Trophoblast cell (in vitro differentiated cells and primary cell): ENCODE measurements at regions not wholly inside any gene's neighbourhood (a gene's known extent, or its start where the extent isn't known, plus 50 kb on each side); places are given as distances from the start of the nearest gene placed in this dataset.

Experiments
- DNase-seq, 2 donors: peaks; one replicate each; pipeline ENCODE4 v3.0.0-alpha.2; 2016
- H2AFZ ChIP-seq: 2 replicates; pipeline ENCODE4 v1.6.1; 2013; ENCODE audit warnings: low read length, moderate library complexity, mild to moderate bottlenecking; ENCODE audit not compliant: insufficient read depth, poor library complexity
- H2AK5ac ChIP-seq: 2 replicates; pipeline ENCODE4 v1.6.1; 2013; ENCODE audit warnings: mild to moderate bottlenecking, low read length
- H2BK120ac ChIP-seq: 2 replicates; pipeline ENCODE4 v1.6.1; 2013; ENCODE audit warnings: low read length, mild to moderate bottlenecking, moderate library complexity; ENCODE audit not compliant: insufficient read depth, poor library complexity
- H2BK12ac ChIP-seq: 2 replicates; pipeline ENCODE4 v1.6.1; 2013; ENCODE audit warnings: mild to moderate bottlenecking, low read length, moderate library complexity
- H2BK5ac ChIP-seq: 2 replicates; pipeline ENCODE4 v1.6.1; 2013; ENCODE audit warnings: low read length, low read depth, moderate library complexity, mild to moderate bottlenecking; ENCODE audit not compliant: poor library complexity
- H3K14ac ChIP-seq: 2 replicates; pipeline ENCODE4 v1.6.1; 2013; ENCODE audit warnings: mild to moderate bottlenecking, low read length
- H3K18ac ChIP-seq: 2 replicates; pipeline ENCODE4 v1.6.1; 2013; ENCODE audit warnings: mild to moderate bottlenecking, low read length
- H3K23ac ChIP-seq: 2 replicates; pipeline ENCODE4 v1.6.1; 2013; ENCODE audit warnings: low read length
- H3K27ac ChIP-seq: 2 replicates; pipeline ENCODE4 v1.5.1; 2013; ENCODE audit warnings: low read depth, mild to moderate bottlenecking, inconsistent platforms, low read length, moderate library complexity
- H3K27me3 ChIP-seq: 2 replicates; pipeline ENCODE4 v1.6.1; 2013; ENCODE audit warnings: inconsistent platforms, mild to moderate bottlenecking, low read length, moderate library complexity; ENCODE audit not compliant: insufficient read depth
- H3K36me3 ChIP-seq, 2 experiments: 1 replicate in 1 of 2; 2 replicates in 1 of 2; pipeline ENCODE4 v1.6.1; 2013; ENCODE audit warnings: low read length in 2 of 2, mild to moderate bottlenecking in 2 of 2, moderate library complexity in 1 of 2; ENCODE audit not compliant: insufficient read depth in 2 of 2, control insufficient read depth in 1 of 2
- H3K4ac ChIP-seq: 2 replicates; pipeline ENCODE4 v1.6.1; 2013; ENCODE audit warnings: low read depth, mild to moderate bottlenecking, low read length, moderate library complexity
- H3K4me1 ChIP-seq, 2 experiments: 1 replicate in 1 of 2; 2 replicates in 1 of 2; pipeline ENCODE4 v1.6.1; 2013; ENCODE audit warnings: low read length in 2 of 2, mild to moderate bottlenecking in 2 of 2, moderate library complexity in 1 of 2; ENCODE audit not compliant: insufficient read depth in 2 of 2, control insufficient read depth in 1 of 2
- H3K4me2 ChIP-seq: 2 replicates; pipeline ENCODE4 v1.6.1; 2013; ENCODE audit warnings: inconsistent platforms, mild to moderate bottlenecking, low read length, moderate library complexity
- H3K4me3 ChIP-seq: 2 replicates; pipeline ENCODE4 v1.5.1; 2013; ENCODE audit warnings: mild to moderate bottlenecking, low read depth, low read length, inconsistent platforms
- H3K79me1 ChIP-seq: one replicate; pipeline ENCODE4 v1.6.1; 2013; ENCODE audit warnings: low read length
- H3K79me2 ChIP-seq: 2 replicates; pipeline ENCODE4 v1.6.1; 2013; ENCODE audit warnings: low read length, mild to moderate bottlenecking; ENCODE audit not compliant: control insufficient read depth, insufficient read depth, poor library complexity
- H3K9ac ChIP-seq: 2 replicates; pipeline ENCODE4 v1.6.1; 2013; ENCODE audit warnings: mild to moderate bottlenecking, low read length
- H3K9me3 ChIP-seq: 2 replicates; pipeline ENCODE4 v1.6.1; 2013; ENCODE audit warnings: low read depth, mild to moderate bottlenecking, control low read depth, inconsistent platforms, low read length; ENCODE audit not compliant: insufficient read depth
- H4K12ac ChIP-seq: 2 replicates; pipeline ENCODE4 v1.6.1; 2013; ENCODE audit warnings: low read depth, mild to moderate bottlenecking, low read length, moderate library complexity
- H4K8ac ChIP-seq: 2 replicates; pipeline ENCODE4 v1.6.1; 2013; ENCODE audit warnings: low read depth, mild to moderate bottlenecking, low read length, moderate library complexity
- H4K91ac ChIP-seq: one replicate; pipeline ENCODE4 v1.6.1; 2013; ENCODE audit warnings: low read depth, mild to moderate bottlenecking, low read length, moderate library complexity
- WGBS: extraction: QIAGEN DNeasy Blood & Tissue Kit; methylation state at CpG from one replicate; pipeline ENCODE4 v1.1.7; 2013; ENCODE audit warnings: missing lambda C conversion rate; ENCODE audit not compliant: insufficient read length, insufficient coverage; ENCODE audit errors: extremely low coverage; 5-methylcytosine and 5-hydroxymethylcytosine counted together

GRCh38 chr2:100641125-100641435 lies 78.3 kb downstream of the PDCL3 start:
- Histone ChIP-seq H3K4ac (no peak overlapping the region), H3K9ac (no peak overlapping the region), H3K79me2 (no peaks in the 10 kb centered on the region), H2AK5ac (no peak overlapping the region), H3K4me2 (no peak overlapping the region), H3K4me3 (no peak overlapping the region), H3K36me3 (no peaks in the 10 kb centered on the region), H3K9me3 (peaks cover 6% of the 10 kb centered on the region), H2AFZ (no peak overlapping the region), H3K18ac (no peak overlapping the region), H4K8ac (no peak overlapping the region), H3K79me1 (no peaks in the 10 kb centered on the region), H3K4me1 (no peaks in the 10 kb centered on the region), H4K91ac (no peak overlapping the region), H3K23ac (no peak overlapping the region), H3K14ac (no peak overlapping the region), H3K27ac (no peak overlapping the region), H2BK12ac (no peak overlapping the region), H4K12ac (no peak overlapping the region), H2BK120ac (no peak overlapping the region), H3K27me3 (no peaks in the 10 kb centered on the region), H2BK5ac (no peak overlapping the region)
- no CpG with 5 or more reads among the region's 11 CpGs for WGBS
- no peak for DNase-seq

- H3K4me1 ChIP-seq, result no peaks in the 10 kb centered on the region
- no peak overlapping the region for H4K8ac ChIP-seq
- no peak overlapping the region for H3K9ac ChIP-seq
- no peak overlapping the region for H3K27ac ChIP-seq
- no peaks in the 10 kb centered on the region for H3K79me1 ChIP-seq
- no peak overlapping the region for H3K14ac ChIP-seq
- no peak overlapping the region for H3K4me3 ChIP-seq
- H2AK5ac ChIP-seq, result no peak overlapping the region
- H3K18ac ChIP-seq, result no peak overlapping the region
- H3K27me3 ChIP-seq, result no peaks in the 10 kb centered on the region
- no peak overlapping the region for H3K23ac ChIP-seq
- peak overlapping the region; percentile 32 for H4K12ac ChIP-seq
- H2BK120ac ChIP-seq, result no peak overlapping the region
- peaks cover 6% of the 10 kb centered on the region for H3K9me3 ChIP-seq
- H2AFZ ChIP-seq, result no peak overlapping the region
- H2BK12ac ChIP-seq, result no peak overlapping the region
- no peak overlapping the region for H3K4ac ChIP-seq
- no peak overlapping the region for H4K91ac ChIP-seq
- no peak for DNase-seq
- WGBS, result no CpG with 5 or more reads among the region's 8 CpGs
- H3K79me2 ChIP-seq, result no peaks in the 10 kb centered on the region
- no peaks in the 10 kb centered on the region for H3K36me3 ChIP-seq
- H3K4me2 ChIP-seq, result no peak overlapping the region
- no peak overlapping the region for H2BK5ac ChIP-seq
Observed at GRCh38 chr2:100642425-100642824, 79.6 kb downstream of the PDCL3 start.

- Histone ChIP-seq H3K4me3 (no peak overlapping the region), H2BK12ac (no peak overlapping the region), H3K36me3 (no peaks in the 10 kb centered on the region), H3K4me2 (no peak overlapping the region), H4K91ac (no peak overlapping the region), H3K14ac (no peak overlapping the region), H3K18ac (no peak overlapping the region), H3K9me3 (peaks cover 7% of the 10 kb centered on the region), H2BK120ac (no peak overlapping the region), H2BK5ac (no peak overlapping the region), H3K23ac (no peak overlapping the region), H3K4ac (no peak overlapping the region), H3K4me1 (no peaks in the 10 kb centered on the region), H4K8ac (no peak overlapping the region), H2AFZ (no peak overlapping the region), H3K27ac (no peak overlapping the region), H3K9ac (no peak overlapping the region), H3K79me1 (no peaks in the 10 kb centered on the region), H3K79me2 (no peaks in the 10 kb centered on the region), H3K27me3 (no peaks in the 10 kb centered on the region), H2AK5ac (no peak overlapping the region), H4K12ac (no peak overlapping the region)
- WGBS, result no CpG with 5 or more reads among the region's 3 CpGs
- no peak for DNase-seq
Observed at GRCh38 chr2:100643467-100643866, 80.7 kb downstream of the PDCL3 start.

GRCh38 chr2:100643906-100644501 lies 81.2 kb downstream of the PDCL3 start:
- Histone ChIP-seq H3K79me2 (no peaks in the 10 kb centered on the region), H2BK12ac (no peak overlapping the region), H2AFZ (no peak overlapping the region), H2BK5ac (no peak overlapping the region), H3K14ac (no peak overlapping the region), H3K79me1 (no peaks in the 10 kb centered on the region), H4K12ac (no peak overlapping the region), H3K9me3 (peaks cover 7% of the 10 kb centered on the region), H3K4me3 (no peak overlapping the region), H2BK120ac (no peak overlapping the region), H3K23ac (no peak overlapping the region), H3K4me2 (no peak overlapping the region), H2AK5ac (no peak overlapping the region), H3K18ac (no peak overlapping the region), H3K27me3 (no peaks in the 10 kb centered on the region), H3K4ac (no peak overlapping the region), H3K27ac (no peak overlapping the region), H3K36me3 (no peaks in the 10 kb centered on the region), H4K8ac (no peak overlapping the region), H3K4me1 (no peaks in the 10 kb centered on the region), H3K9ac (no peak overlapping the region), H4K91ac (no peak overlapping the region)
- no peak for DNase-seq
- WGBS, result no CpG with 5 or more reads among the region's 6 CpGs
